UCSD-AML1 (cell line): ENCODE measurements at regions not wholly inside any gene's neighbourhood (a gene's known extent, or its start where the extent isn't known, plus 50 kb on each side); places are given as distances from the start of the nearest gene placed in this dataset.
"Not testable (repeated sequence)": the region's sequence is repeated elsewhere in the genome, so short reads cannot be mapped to it uniquely, and the experiment has no call there.

Experiments
- DNase-seq: peaks from one replicate; lab custom pipeline; 2025; ENCODE audit not compliant: unreplicated experiment; lab: John Stamatoyannopoulos, UW

GRCh38 chr1:157410457-157410856 is 141.9 kb downstream of the FCRL5 start:
- no peak for DNase-seq

GRCh38 chr1:157409927-157410326 is 142.4 kb downstream of the FCRL5 start:
- no peak for DNase-seq

- DNase-seq: no peak
Measured at GRCh38 chr1:157407917-157408525, 144.3 kb downstream of the FCRL5 start.

- DNase-seq: no peak
Measured at GRCh38 chr1:157407367-157407766, 144.9 kb downstream of the FCRL5 start.

GRCh38 chr1:157405662-157406061 is 146.7 kb downstream of the FCRL5 start:
- no peak for DNase-seq

GRCh38 chr1:157404614-157405013 is 147.7 kb downstream of the FCRL5 start:
- DNase-seq: no peak

- DNase-seq: peak; percentile 78
Measured at GRCh38 chr1:157404063-157404501, 148.2 kb downstream of the FCRL5 start.

GRCh38 chr1:157403608-157404007 is 148.7 kb downstream of the FCRL5 start:
- peak; percentile 81 for DNase-seq

GRCh38 chr1:157403203-157403602 is 149.1 kb downstream of the FCRL5 start:
- peak; percentile 81 for DNase-seq

GRCh38 chr1:157400766-157401165 is 151.5 kb downstream of the FCRL5 start:
- DNase-seq: no peak

GRCh38 chr1:157399984-157400382 is 152.3 kb downstream of the FCRL5 start:
- DNase-seq: peak; percentile 58

- no peak for DNase-seq
Measured at GRCh38 chr1:157399343-157399983, 152.9 kb downstream of the FCRL5 start.

GRCh38 chr1:157390651-157391050 is 161.7 kb downstream of the FCRL5 start:
- DNase-seq: no peak

GRCh38 chr1:157388057-157388456 is 164.3 kb downstream of the FCRL5 start:
- DNase-seq: no peak

- DNase-seq: no peak
Measured at GRCh38 chr1:157384258-157384657, 168.1 kb downstream of the FCRL5 start.

- no peak for DNase-seq
Measured at GRCh38 chr1:157382351-157382750, 170.0 kb downstream of the FCRL5 start.

GRCh38 chr1:157380523-157380922 is 171.8 kb downstream of the FCRL5 start:
- no peak for DNase-seq

GRCh38 chr1:157377280-157377713 is 175.0 kb downstream of the FCRL5 start:
- peak; percentile 69 for DNase-seq

- DNase-seq: no peak
Measured at GRCh38 chr1:157376681-157377080, 175.6 kb downstream of the FCRL5 start.

- not testable (repeated sequence) for DNase-seq
Measured at GRCh38 chr1:157372311-157372710, 180.0 kb downstream of the FCRL5 start.

- no peak for DNase-seq
Measured at GRCh38 chr1:157371826-157372225, 180.5 kb downstream of the FCRL5 start.

- DNase-seq: no peak
Measured at GRCh38 chr1:157371221-157371620, 181.1 kb downstream of the FCRL5 start.

- no peak for DNase-seq
Measured at GRCh38 chr1:157370698-157371097, 181.6 kb downstream of the FCRL5 start.
